Endothelial cell of umbilical vein (primary cell): ENCODE measurements at regions not wholly inside any gene's neighbourhood (a gene's known extent, or its start where the extent isn't known, plus 50 kb on each side); places are given as distances from the start of the nearest gene placed in this dataset.

ENCODE experiments used
- CTCF ChIP-seq, 2 donors: IDR thresholded peaks; 1 replicate in 1 of 2; 2 replicates in 1 of 2; pipeline ENCODE4 v1.5.1; 2011; ENCODE audit warnings: low read length in 2 of 2, mild to moderate bottlenecking in 2 of 2, moderate library complexity in 2 of 2, control low read depth in 1 of 2, inconsistent platforms in 1 of 2, low read depth in 1 of 2; ENCODE audit not compliant: insufficient read depth in 1 of 2; ENCODE audit errors: extremely low read depth in 1 of 2
- EZH2 ChIP-seq: IDR thresholded peaks from 2 replicates; pipeline ENCODE4 v1.6.1; 2012; ENCODE audit warnings: borderline replicate concordance, low read depth, mild to moderate bottlenecking, moderate library complexity, low read length, inconsistent platforms; ENCODE audit not compliant: severe bottlenecking
- MYC ChIP-seq: IDR thresholded peaks from one replicate; pipeline ENCODE4 v1.6.1; 2011; ENCODE audit warnings: mild to moderate bottlenecking, low read depth, low read length
- TF ChIP-seq, protein P1 (sequence below): IDR thresholded peaks from 2 replicates; pipeline ENCODE4 v1.6.1; 2011; ENCODE audit not compliant: insufficient read depth, insufficient read length

- TF ChIP-seq EZH2 (no peak), CTCF (IDR thresholded peaks at IDR 0.05; ENCODE audit: extremely low read depth in 1 of 2, insufficient read depth in 1 of 2, low read depth in 1 of 2, low read length in 2 of 2) (no peak), MYC (no peak)
- TF ChIP-seq, protein P1, sequence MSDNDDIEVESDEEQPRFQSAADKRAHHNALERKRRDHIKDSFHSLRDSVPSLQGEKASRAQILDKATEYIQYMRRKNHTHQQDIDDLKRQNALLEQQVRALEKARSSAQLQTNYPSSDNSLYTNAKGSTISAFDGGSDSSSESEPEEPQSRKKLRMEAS: no peak
Observed at GRCh38 chr6:120526576-120526975, 807.7 kb downstream of the TBC1D32 start.
